NOMO-1 (cell line): ENCODE measurements at regions not wholly inside any gene's neighbourhood (a gene's known extent, or its start where the extent isn't known, plus 50 kb on each side); places are given as distances from the start of the nearest gene placed in this dataset.

Experiments used
- DNase-seq, 2 experiments: peaks; one replicate each; lab custom pipeline; 2025; ENCODE audit not compliant: unreplicated experiment in 2 of 2; lab: John Stamatoyannopoulos, UW

DNA sequence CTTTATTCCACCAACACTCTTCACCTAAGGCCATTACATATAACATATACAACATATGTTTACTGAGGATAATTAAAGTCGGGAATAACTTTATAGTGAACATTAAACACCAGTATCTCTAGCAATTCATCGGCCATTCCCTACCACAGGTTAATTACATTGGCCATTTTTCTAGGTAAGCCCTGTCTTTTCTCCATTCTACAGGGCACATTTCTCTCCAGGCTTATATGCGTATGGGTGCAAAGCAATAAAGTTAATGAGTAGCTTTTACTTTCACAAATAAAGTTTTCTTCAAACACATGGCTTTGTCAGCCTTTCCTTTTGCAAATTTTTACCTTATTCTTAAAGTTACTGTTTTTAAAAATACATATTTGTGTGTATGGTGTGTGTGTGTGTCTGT is 111.9 kb upstream of the IQCM start:
- DNase-seq, result no peak

DNA sequence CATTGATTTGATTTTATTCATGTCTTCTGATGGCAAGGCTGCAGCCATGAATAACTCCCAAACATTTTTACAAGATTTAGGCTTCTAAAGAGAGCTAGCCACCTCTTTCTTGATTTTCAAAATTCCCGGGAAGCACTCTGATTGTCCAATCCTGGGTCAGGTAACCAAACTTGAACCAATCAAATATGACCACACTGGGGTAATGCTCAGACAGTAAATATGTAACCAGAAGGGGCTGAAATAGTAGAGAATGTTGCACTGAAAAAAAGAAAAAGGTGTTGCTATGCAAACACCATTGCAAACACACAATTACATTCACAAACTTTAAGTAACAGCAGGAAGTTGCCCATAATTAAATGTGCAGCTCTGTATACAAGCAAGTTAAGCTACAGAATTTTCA is 112.9 kb upstream of the IQCM start:
- DNase-seq, result no peak

DNA sequence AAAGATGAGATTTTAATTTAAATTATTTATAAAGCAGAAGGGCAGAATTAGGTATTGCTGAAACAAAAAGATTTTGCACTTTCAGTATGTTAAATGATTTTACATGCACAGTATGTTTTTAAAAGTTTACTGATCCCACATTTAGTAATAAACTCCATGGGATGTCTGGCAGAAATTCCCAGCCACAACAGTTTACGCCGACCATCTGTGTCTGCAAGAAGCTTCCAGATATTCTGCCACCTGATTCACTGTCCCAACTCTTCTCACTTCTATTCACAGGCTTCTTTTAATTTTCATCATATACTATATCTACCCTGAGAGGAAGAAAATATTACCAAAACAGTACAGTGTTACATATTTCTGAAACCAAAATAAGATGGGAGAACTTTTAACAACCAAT is 115.8 kb upstream of the IQCM start:
- DNase-seq, result no peak

DNA sequence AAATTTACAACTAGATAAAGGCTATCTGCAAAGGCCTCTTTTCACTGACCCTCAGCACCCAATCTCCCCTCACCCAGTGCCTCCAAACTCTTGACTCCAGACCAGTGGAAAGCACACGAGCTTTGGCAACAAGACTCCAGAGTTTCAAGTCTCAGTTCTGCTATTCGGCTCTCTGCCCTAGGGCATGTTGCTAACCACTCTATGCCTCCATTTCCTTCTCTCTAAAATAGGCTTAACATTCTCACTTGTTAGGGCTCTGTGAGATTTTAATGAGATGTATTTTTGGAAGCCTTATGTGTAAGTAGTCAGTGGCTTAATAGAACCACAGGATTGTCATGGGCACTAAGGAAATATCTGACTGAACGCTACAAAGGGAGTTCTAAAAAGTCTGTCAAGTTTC is 116.5 kb upstream of the IQCM start:
- DNase-seq, result no peak

DNA sequence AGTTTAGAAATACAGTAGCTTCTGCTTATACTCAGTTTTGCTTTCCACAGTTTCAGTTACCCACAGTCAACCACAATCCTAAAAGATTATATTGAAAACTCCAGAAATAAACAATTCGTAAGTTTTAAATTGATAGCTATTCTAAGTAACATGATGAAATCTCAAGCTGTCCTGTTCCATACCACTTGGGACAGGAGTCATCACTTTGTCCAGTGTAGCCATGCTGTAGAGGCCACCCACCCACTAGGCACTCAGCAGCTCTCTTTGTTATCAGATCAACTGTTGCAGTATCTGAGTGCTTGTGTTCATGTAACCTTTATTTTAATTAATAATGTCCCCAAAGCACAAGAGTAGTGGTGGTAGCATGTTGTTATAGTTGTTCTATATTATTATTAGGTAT is 117.5 kb upstream of the IQCM start:
- no peak for DNase-seq

DNA sequence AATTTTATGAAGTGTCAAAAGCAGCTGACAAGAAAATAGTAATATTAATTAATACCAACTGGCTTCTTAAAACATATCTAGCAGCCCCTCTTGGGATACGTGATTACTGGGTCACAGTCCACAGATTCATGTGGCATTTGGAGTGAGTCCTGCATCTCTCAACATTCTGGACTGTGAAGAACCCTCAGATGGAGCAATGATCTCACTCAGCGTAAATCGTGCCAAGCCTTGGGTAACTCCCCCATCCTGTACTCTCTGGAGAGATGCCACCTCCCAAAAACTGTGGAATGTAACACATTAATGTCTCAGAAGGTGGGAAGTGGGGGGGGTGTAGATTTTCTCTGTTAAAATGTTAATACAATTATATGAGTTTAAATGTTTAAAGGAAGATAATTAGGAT is 118.2 kb upstream of the IQCM start:
- no peak for DNase-seq

DNA sequence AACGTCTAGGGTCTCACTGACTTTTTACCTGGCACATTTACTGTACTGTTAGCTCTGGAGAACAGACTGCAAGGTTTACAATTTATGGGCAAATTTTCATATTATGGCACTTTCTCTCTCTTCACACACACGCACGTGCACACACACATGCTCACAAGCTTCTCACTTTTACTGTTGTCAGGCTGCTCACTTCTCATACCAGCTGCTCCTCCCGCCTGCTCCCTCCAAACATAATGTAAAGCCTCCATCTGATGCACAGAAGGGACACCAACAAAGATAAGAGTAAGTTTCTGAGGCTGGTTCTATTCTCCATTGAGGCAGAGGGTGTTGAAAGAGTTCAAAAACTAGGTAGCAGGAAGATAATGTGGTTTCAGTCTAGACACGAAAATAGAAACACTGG is 128.9 kb upstream of the DCLK2 start:
- DNase-seq, result no peak

DNA sequence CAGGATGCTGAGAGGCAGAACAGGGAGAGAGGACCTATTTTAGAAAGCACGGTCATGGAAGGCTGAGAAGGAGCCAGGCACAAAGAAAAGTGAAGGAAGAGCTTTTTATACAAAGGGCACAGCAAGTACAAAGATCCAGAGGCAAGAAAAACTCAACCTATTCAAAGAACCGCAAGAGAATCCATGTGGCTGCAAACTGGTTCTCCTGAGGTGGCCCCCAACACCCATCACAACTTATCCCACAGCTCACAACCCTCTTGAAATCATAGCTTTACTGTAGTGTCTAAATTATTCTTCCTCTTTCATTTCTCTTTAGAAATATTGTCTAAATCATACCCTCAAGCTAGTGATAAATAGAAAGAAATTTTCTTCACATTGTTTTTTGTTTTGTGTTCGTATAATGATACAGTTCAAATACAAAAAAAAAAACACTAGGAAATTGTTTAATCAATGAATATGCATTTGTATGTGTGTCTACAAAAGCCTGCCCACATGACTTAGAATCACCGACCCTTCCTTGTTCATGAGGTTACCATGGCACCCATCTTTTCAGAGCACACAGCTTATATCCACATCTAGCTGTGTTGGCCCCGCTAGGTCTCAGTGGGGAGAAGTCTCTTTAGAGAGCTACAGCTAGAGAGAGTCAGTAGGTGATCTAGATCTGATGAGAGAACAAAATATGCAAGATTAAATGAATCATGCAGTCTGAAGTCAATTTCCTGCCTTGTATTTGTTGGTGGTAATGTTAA is 126.9 kb upstream of the DCLK2 start:
- DNase-seq, result no peak

DNA sequence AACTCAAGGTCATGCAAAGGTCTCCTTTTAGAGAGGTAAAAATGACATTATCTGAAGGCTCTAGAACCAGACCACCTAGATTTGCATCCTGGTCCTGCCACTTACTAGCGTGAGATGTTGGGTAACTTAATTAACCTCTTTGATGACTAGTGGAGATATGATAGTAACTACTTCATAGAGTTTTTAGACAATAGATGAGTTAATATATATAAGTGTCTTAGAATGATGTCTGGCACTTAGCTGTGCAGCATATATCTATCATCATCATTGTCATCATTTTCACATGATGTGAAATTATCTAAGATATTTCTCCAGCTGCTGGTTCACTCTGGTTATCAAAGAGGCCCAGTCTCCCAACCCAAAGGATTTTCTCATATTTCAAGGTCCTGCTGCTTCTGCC is 126.1 kb upstream of the DCLK2 start:
- no peak for DNase-seq

DNA sequence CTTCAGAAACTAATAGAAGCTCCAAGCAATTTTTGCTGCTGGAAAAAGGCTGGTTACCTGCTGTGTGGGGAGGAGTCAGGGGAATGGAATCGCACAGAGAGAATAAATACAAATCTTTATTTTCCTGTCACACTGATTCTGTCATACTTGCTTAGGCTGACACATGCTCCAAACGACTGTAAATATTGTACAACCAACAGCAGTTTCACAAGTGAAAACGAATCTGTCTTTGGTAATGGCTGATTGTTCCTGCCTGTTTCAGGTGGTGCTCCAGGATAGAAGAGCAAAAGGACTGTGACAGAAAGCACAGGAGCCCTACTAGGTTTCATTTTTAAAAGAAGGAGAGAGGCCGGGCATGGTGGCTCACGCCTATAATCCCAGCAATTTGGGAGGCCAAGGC is 125.5 kb upstream of the DCLK2 start:
- no peak for DNase-seq

DNA sequence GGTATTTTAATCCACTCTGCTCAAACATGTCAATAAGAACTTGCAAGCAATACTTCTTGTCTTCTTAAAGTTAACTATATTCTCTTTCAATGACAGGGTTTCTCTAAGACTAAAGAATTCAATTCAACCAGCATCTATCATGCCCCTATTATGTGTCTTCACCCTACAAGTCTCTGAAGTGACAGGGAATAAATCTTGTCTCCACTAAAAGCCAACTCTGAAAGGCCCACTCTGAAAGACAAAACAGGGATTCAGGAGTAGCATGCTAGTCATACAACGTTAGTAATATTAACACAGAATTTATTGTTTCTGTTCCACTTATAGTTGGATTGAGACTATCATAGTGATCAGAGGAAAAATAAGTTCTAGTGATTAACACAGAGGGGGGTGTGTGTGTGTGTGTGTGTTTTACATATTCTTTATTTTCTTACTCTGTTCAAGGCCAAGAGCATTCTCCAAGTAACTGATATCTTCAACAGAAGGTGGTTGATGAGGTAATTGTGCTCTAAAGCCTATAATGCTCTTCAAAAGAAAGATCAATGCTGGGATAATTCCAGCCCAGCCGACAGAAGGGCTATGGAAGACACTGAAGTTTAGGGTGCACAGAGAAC is 122.4 kb upstream of the DCLK2 start:
- DNase-seq, result no peak

DNA sequence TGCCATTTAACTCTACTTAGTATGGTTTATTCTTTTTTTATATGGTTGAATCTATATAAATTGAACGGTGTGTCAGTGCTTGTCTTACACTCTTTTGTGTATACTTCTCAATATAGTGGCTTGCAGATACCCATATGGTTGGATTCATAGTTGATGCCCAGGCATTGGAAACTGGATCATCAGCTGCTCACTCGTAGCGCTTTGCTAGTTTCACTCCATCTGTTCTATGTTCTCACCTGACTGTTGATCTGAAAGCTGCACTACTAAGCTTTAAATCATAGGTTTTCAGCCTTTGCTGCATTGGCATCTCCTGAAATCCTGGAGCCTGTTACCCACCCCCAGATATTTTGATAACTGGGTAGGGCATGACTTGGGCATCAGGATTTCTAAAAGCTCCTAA is 121.6 kb upstream of the DCLK2 start:
- no peak for DNase-seq

DNA sequence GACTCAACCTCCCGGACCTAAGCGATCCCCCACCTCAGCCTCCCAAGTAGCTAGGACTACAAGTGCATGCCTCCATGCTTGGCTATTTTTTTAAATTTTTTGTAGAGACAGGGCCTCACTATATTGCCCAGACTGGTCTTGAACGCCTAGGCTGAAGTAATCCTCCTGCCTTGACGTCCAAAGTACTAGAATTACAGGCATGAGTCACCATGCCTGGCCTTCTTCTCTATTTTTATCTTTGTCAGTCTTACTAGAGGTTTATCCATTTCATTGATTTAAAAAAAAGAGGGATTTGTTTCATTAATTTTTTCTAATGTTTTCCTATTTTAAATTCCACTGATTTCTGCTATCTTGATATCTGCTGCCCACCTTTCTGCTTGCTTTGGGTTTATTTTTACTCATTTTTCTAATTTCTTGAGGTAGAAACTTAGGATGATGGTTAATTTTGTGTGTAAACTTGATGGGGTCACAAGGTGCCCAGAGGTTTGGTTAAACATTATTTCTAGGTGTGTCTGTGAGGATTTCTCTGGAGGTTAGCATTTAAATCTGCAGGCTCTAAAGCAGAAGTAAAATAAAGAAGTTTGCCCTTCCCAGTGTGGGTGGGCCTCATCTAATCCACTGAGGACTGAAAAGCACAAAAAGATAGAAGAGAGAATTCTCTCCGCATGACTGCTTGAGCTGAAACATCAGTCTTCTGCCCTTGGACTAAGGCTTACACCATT is 116.2 kb upstream of the DCLK2 start:
- no peak for DNase-seq

DNA sequence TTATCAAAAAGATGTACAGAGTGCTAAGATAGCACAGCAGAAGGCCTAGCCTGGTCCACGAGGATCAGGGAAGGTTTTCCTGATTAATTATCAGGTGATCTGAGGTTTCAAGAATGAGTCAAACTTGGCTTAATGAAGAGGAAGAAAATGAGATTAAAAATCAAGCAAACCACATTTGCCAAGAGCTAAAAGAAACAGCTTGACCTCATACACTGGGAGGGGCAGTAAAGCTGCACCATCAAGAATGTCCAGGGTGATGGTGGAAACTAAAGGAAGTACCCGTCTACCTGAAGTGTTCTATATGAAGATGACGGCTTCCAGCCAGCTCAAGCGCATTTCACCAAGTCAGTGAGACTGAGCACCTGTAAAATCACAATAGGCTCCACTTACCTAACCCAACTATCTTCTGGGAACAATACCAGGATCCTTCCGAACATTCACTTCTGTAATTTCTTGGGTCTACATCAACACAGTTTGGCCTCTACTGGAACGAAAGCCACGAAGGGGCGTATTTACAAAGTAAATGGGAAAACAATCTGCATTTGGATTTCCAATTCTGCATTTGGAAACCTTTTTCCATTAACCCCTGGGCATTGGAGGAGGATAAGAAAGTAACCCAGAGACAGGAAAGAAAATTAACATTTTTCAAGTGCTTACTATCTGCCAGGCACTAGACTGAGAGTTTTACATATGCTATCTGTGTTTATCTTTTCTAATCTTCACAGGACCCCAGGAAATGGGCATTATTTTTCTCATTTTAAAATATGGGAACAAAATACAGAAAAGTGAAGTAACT is 114.0 kb upstream of the DCLK2 start:
- no peak for DNase-seq

DNA sequence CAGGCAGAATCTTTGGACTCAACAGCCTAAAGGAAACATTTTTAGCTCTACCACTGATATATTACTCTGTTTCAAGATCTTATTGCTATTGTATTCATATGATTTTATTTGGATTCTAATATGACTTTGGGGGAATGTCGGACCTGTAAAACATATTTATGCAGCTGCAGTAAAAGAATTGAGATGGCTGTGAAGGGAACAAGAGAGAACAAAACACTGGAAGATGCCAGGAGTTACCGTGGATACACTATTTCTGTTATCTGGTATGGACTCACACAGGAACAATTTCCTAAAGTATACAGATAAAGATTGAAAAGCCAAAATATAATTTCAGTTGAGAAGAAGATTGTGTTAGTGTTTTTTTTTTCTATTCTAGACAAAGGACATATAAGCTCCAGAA is 113.0 kb upstream of the DCLK2 start:
- no peak for DNase-seq

DNA sequence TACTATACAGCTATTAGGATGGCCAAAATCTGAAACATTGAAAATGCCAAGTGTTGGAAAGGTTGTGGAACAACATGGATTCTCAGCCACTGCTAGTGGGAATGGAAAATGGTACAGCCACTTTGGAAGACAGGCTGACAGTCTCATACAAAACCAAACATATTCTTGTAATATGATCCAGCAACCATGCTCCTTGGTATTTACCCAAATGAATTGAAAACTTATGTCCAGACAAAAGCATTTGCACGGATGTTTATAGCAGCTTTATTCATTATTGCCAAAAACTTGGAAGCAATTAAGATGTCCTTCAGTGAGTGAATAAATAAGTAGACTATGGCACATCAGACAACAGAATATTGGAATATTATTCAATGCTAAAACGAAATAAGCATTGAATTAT is 105.8 kb upstream of the DCLK2 start:
- no peak for DNase-seq

DNA sequence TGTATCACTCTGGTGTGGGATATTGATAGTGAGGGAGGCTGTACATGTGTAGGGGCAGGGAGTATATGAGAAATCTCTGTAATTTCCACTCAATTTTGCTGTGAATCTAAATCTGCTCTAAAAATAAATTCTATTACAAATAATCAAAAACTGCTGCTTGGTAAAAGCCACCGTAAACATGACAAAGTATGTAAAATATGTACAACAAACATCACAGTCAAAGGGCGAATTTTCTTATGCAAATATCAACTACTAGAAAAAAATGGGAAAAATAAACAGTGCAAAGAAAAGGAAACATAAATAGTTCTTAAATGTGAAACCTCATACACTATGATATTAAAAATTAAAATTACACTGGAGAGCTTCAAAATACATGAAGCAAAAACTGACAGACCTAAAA is 105.1 kb upstream of the DCLK2 start:
- DNase-seq, result no peak

DNA sequence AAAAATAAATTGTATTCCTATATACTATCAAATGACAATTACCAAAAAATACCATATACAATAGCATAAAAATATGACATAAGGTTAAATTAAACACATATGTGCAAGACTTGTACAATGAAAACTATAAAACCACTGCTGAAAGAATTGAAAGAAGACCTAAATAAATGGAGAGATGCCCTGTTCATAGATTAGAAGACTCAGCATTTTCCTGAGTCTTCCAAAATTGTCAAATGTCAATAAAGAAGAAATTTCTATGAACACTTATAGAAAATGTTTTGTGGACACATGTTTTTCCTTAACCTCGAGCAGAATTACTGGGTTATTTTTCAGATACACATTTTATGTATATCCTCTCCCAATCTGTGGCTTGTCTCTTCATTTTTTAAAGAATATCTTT is 103.1 kb upstream of the DCLK2 start:
- no peak for DNase-seq

DNA sequence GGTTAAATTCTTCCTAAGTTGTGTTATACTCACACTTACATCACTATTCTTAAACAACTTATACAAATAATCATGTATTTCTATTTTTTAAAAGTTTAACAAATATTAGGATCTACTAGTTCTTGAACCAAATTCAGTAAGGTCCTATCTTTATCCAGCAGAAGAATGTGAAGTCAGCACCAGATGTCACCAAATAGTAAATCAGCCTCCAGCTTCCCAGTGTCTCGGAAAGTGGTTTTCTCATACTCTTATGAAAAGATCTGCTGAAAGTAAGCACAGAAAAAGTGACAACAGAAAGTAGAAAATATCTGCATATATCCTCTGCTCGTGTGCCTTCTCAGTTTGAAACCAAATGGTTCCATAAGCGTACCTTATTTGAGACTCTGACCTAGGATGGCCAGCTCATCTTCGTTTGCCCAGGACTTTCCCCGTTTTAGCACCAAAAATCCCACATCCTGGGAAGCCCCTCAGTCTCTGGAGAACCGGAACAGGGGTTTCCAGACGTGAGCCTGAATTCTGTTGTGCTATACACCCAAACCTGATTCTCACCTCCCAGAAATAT is 98.0 kb upstream of the DCLK2 start:
- no peak for DNase-seq

DNA sequence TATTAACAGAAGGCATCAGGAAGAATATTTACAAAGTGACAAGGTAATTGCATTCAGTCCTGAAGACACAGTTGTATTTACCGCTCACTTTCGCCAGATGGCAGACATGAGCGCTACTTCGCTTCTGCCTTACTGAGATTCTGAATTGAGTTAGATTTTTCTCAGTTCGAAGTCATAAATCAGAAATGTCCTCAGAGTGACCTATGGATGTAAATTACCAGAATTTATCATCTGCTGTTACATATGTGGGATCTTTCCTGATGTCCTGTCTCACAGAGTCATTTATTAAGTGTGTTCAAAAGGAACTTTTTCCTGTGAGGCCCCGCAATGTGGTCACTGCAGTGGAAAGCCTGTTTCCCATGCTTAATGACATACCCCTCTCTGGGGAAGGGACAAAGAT is 97.3 kb upstream of the DCLK2 start:
- DNase-seq, result peak; percentile 10 to 30

DNA sequence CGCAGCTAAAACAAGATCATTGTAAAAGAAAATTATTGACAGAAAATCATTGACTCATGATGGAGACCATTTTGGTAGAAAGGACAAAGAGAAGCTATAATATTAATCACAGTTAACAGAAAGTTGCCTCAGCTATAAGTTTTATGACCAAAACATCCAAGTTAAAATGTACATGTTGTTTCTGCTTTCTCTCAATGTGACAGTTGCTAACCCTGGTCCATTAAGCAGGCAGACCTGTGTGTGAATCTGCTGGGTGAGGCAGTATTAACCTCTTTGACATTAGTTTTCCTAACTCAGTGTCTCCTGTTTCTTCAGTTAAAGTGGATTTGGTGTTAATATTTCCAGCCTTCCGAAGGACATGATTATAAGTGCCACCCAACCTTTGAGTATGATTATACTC is 94.8 kb upstream of the DCLK2 start:
- no peak for DNase-seq
